SK-N-SH (cell line): ENCODE measurements at regions not wholly inside any gene's neighbourhood (a gene's known extent, or its start where the extent isn't known, plus 50 kb on each side); places are given as distances from the start of the nearest gene placed in this dataset.

Source experiments
- CTCF ChIA-PET: fragments of 300-600, 350-600 bp; formaldehyde crosslinking; extraction: SDS; loops from one replicate; lab custom pipeline; 2021; lab: Yijun Ruan, JAX
- POLR2A ChIA-PET: fragments of 350-600 bp; sonication (Branson Sonifier 250); formaldehyde crosslinking; extraction: SDS; loops from one replicate; lab custom pipeline; 2020; ENCODE audit warnings: antibody characterized with exemption, inconsistent platforms; lab: Yijun Ruan, JAX
- DNase-seq: peaks from one replicate; pipeline ENCODE4 v3.0.0; 2012
- H2AFZ ChIP-seq: fragments of 200-600 bp; sonication (generic); 2 replicates; pipeline ENCODE4 v1.8.1; 2016; ENCODE audit warnings: antibody characterized with exemption, mild to moderate bottlenecking, low read depth
- H3F3A ChIP-seq: fragments of 200-600 bp; sonication (generic); replicated peaks from 2 replicates; pipeline ENCODE3; 2016; ENCODE audit warnings: antibody characterized with exemption, mild to moderate bottlenecking; ENCODE audit not compliant: insufficient read depth
- H3K27ac ChIP-seq, 2 experiments: fragments of 200-500 bp in 1 of 2; fragments of 200-600 bp in 1 of 2; sonication (Bioruptor generic) in 1 of 2; sonication (generic), shearing (Covaris generic) in 1 of 2; 2 replicates each; pipeline versions ENCODE4 v1.5.1 to v1.6.1; 2014 to 2016; ENCODE audit warnings: low read depth in 2 of 2, inconsistent platforms in 1 of 2, low read length in 1 of 2, mild to moderate bottlenecking in 1 of 2, mixed read lengths in 1 of 2
- H3K27me3 ChIP-seq: fragments of 200-600 bp; sonication (generic), shearing (Covaris generic); 2 replicates; pipeline ENCODE4 v1.6.1; 2016; ENCODE audit warnings: mixed run types; ENCODE audit not compliant: insufficient read depth
- H3K36me3 ChIP-seq, 2 experiments: fragments of 200-500 bp in 1 of 2; fragments of 200-600 bp in 1 of 2; sonication (Bioruptor generic) in 1 of 2; sonication (generic) in 1 of 2; replicated peaks in 1 of 2; 2 replicates each; pipeline versions ENCODE3 to v1.5.1; 2014 to 2016; ENCODE audit warnings: low read length in 1 of 2, mild to moderate bottlenecking in 1 of 2; ENCODE audit not compliant: insufficient read depth in 2 of 2, control insufficient read depth in 1 of 2
- H3K4me1 ChIP-seq, 2 experiments: fragments of 200-500 bp in 1 of 2; fragments of 200-600 bp in 1 of 2; sonication (Bioruptor generic) in 1 of 2; sonication (generic), shearing (Covaris generic) in 1 of 2; 2 replicates each; pipeline versions ENCODE4 v1.5.1 to v1.6.1; 2014 to 2016; ENCODE audit warnings: low read depth in 1 of 2, low read length in 1 of 2, mixed run types in 1 of 2; ENCODE audit not compliant: insufficient read depth in 2 of 2, control insufficient read depth in 1 of 2
- H3K4me2 ChIP-seq: fragments of 200-600 bp; sonication (generic), shearing (Covaris generic); 2 replicates; pipeline ENCODE4 v1.6.1; 2017; ENCODE audit warnings: mixed run types
- H3K4me3 ChIP-seq, 2 experiments: fragments of 200-500 bp in 1 of 2; fragments of 200-600 bp in 1 of 2; sonication (Bioruptor generic) in 1 of 2; sonication (generic), shearing (Covaris generic) in 1 of 2; 2 replicates each; pipeline versions ENCODE4 v1.5.1 to v1.8.1; 2014 to 2016; ENCODE audit warnings: low read depth in 2 of 2, inconsistent platforms in 1 of 2, low read length in 1 of 2, mild to moderate bottlenecking in 1 of 2, mixed read lengths in 1 of 2, moderate library complexity in 1 of 2
- H3K79me2 ChIP-seq: fragments of 200-600 bp; sonication (generic); 2 replicates; pipeline ENCODE4 v1.8.1; 2017; ENCODE audit warnings: mild to moderate bottlenecking; ENCODE audit not compliant: insufficient read depth
- H3K9ac ChIP-seq: fragments of 200-600 bp; sonication (generic); 2 replicates; pipeline ENCODE4 v1.6.1; 2017; ENCODE audit warnings: mixed run types
- H3K9me2 ChIP-seq: fragments of 200-600 bp; sonication (generic); 2 replicates; pipeline ENCODE4 v1.6.1; 2017; ENCODE audit warnings: mixed run types
- H3K9me3 ChIP-seq: fragments of 200-600 bp; sonication (generic); 2 replicates; pipeline ENCODE4 v1.6.1; 2017; ENCODE audit warnings: mixed run types, mild to moderate bottlenecking, moderate library complexity
- H4K20me1 ChIP-seq: fragments of 200-600 bp; sonication (generic); 2 replicates; pipeline ENCODE4 v1.6.1; 2017; ENCODE audit warnings: mild to moderate bottlenecking, mixed run types; ENCODE audit not compliant: insufficient read depth
- CHD2 ChIP-seq: fragments of 150-350 bp; IDR thresholded peaks from 2 replicates; pipeline ENCODE4 v1.6.1; 2018; ENCODE audit warnings: low read length; ENCODE audit not compliant: partially characterized antibody
- CTCF ChIP-seq: fragments of 200-600 bp; sonication (generic); IDR thresholded peaks from 2 replicates; pipeline ENCODE4 v1.6.1; 2017; ENCODE audit warnings: antibody characterized with exemption, mild to moderate bottlenecking, moderate library complexity
- EP300 ChIP-seq, 2 experiments: IDR thresholded peaks; 2 replicates each; pipeline versions ENCODE4 v1.4.0 to v1.6.1; 2012; ENCODE audit warnings: borderline replicate concordance in 1 of 2, low read depth in 1 of 2, low read length in 1 of 2
- FOXJ3 ChIP-seq: sonication (generic); formaldehyde crosslinking; IDR thresholded peaks from 2 replicates; pipeline ENCODE4 v1.5.1; 2020; ENCODE audit warnings: mild to moderate bottlenecking, missing genetic modification reagents
- GABPA ChIP-seq: IDR thresholded peaks from 2 replicates; pipeline ENCODE4 v1.4.0; 2012; ENCODE audit warnings: low read depth, mild to moderate bottlenecking
- IRF3 ChIP-seq: fragments of 150-350 bp; IDR thresholded peaks from 2 replicates; pipeline ENCODE4 v1.6.1; 2016; ENCODE audit warnings: mild to moderate bottlenecking, low read depth, low read length
- MXI1 ChIP-seq: IDR thresholded peaks from 2 replicates; pipeline ENCODE4 v1.6.1; 2012; ENCODE audit warnings: mild to moderate bottlenecking, low read depth, low read length, improper control_type of control experiment
- NFIC ChIP-seq: IDR thresholded peaks from 2 replicates; pipeline ENCODE4 v1.4.0; 2012; ENCODE audit warnings: borderline replicate concordance
- PBX3 ChIP-seq: IDR thresholded peaks from 2 replicates; pipeline ENCODE4; 2012
- RCOR1 ChIP-seq: fragments of 150-350 bp; IDR thresholded peaks from 2 replicates; pipeline ENCODE4 v1.6.1; 2017; ENCODE audit warnings: antibody characterized with exemption, low read length
- REST ChIP-seq: IDR thresholded peaks from 2 replicates; pipeline ENCODE4 v1.6.1; 2012; ENCODE audit warnings: mild to moderate bottlenecking, low read depth, low read length, moderate library complexity
- RXRA ChIP-seq: IDR thresholded peaks from 2 replicates; pipeline ENCODE4 v1.4.0; 2012; ENCODE audit warnings: low read depth, mild to moderate bottlenecking, borderline replicate concordance
- SMC3 ChIP-seq: IDR thresholded peaks from 2 replicates; pipeline ENCODE4 v1.6.1; 2012; ENCODE audit warnings: low read depth, low read length, improper control_type of control experiment
- TAF1 ChIP-seq: IDR thresholded peaks from 2 replicates; pipeline ENCODE4 v1.6.1; 2012; ENCODE audit warnings: low read depth, mild to moderate bottlenecking, low read length, moderate library complexity, borderline replicate concordance
- TCF12 ChIP-seq: IDR thresholded peaks from 2 replicates; pipeline ENCODE4 v1.4.0; 2012
- YY1 ChIP-seq: IDR thresholded peaks from 2 replicates; pipeline ENCODE4 v1.4.0; 2012; ENCODE audit warnings: low read depth, mild to moderate bottlenecking
- ZBTB33 ChIP-seq: IDR thresholded peaks from 2 replicates; pipeline ENCODE4 v1.4.0; 2012; ENCODE audit warnings: low read depth, borderline replicate concordance

GRCh38 chr10:88169037-88169319 is 305.6 kb downstream of the PTEN start:
- Histone ChIP-seq H3K27ac (no peak overlapping the region), H3K4me1 (peaks cover 8 to 15% of the 10 kb centered on the region in 2 experiments), H2AFZ (no peak overlapping the region), H3K9me3 (peaks cover 3% of the 10 kb centered on the region; the same call in 1 of the 2 replicates), H3K79me2 (no peaks in the 10 kb centered on the region), H4K20me1 (no peaks in the 10 kb centered on the region), H3K4me3 (no peak overlapping the region), H3K9me2 (no peaks in the 10 kb centered on the region), H3K27me3 (no peaks in the 10 kb centered on the region), H3K4me2 (no peak overlapping the region), H3K36me3 (no peaks in the 10 kb centered on the region), H3K9ac (no peak overlapping the region), H3F3A (peaks cover 3% of the 10 kb centered on the region)
- no peak for DNase-seq
- TF ChIP-seq GABPA: no peak
- TF ChIP-seq MXI1: no peak
- no peak for TF ChIP-seq EP300 (IDR thresholded peaks at IDR 0.05; ENCODE audit: borderline replicate concordance in 1 of 2, low read depth in 1 of 2, low read length in 1 of 2)
- TF ChIP-seq YY1: no peak
- no peak for TF ChIP-seq TAF1
- no peak for TF ChIP-seq TCF12
- no peak for TF ChIP-seq SMC3
- no peak for TF ChIP-seq IRF3
- no peak for TF ChIP-seq CTCF
- TF ChIP-seq REST: no peak
- no peak for TF ChIP-seq NFIC
- no peak for TF ChIP-seq RCOR1
- TF ChIP-seq RXRA: no peak
- TF ChIP-seq PBX3: no peak
- TF ChIP-seq ZBTB33: no peak
- TF ChIP-seq FOXJ3 (CRISPR knock-in tag): no peak
- TF ChIP-seq CHD2: no peak
- ChIA-PET CTCF (no interaction called here), POLR2A (no interaction called here)
